ENCODE measurements at regions not wholly inside any gene's neighbourhood (a gene's known extent, or its start where the extent isn't known, plus 50 kb on each side); places are given as distances from the start of the nearest gene placed in this dataset.

GRCh38 chr17:74015316-74015715, 188.2 kb upstream of the RPL38 start:
- 86 to 96% methylated on average over 5 of the region's 5 CpGs for WGBS, 2 donors

GRCh38 chr17:74015990-74016389, 187.5 kb upstream of the RPL38 start:
- Histone ChIP-seq H3K27ac (no peak overlapping the region), H3K36me3 (no peaks in the 10 kb centered on the region), H3K4me3 (no peak overlapping the region), H3K4me1 (no peaks in the 10 kb centered on the region), H3K27me3 (peaks cover 0 to 49% (median 23%) of the 10 kb centered on the region in 7 donors), H3K9me3 (peaks cover 0 to 8% (median 0%) of the 10 kb centered on the region in 11 donors)
- 63 to 67% methylated on average over 12 of the region's 12 CpGs for WGBS, 2 donors
- no peak for TF ChIP-seq CTCF (IDR thresholded peaks at IDR 0.05)
- ATAC-seq, result no peak
- DNase-seq, result no peak
- intact Hi-C loops (cut with DNase I), result no loop called here

More at GRCh38 chr17:74015316-74015715, 188.2 kb upstream of the RPL38 start:
- H3K27ac ChIP-seq, result no peak overlapping the region
- peaks cover 0 to 49% (median 23%) of the 10 kb centered on the region in 7 donors for H3K27me3 ChIP-seq
- H3K4me3 ChIP-seq, result no peak overlapping the region
- TF ChIP-seq CTCF (IDR thresholded peaks at IDR 0.05), result no peak
- no peaks in the 10 kb centered on the region for H3K36me3 ChIP-seq
- peaks cover 0 to 8% (median 0%) of the 10 kb centered on the region in 11 donors for H3K9me3 ChIP-seq
- H3K4me1 ChIP-seq, result no peaks in the 10 kb centered on the region
- intact Hi-C loops (cut with DNase I), result no loop called here
- DNase-seq (no peak), ATAC-seq (no peak)

- intact Hi-C loops (cut with DNase I), result no loop called here
- ATAC-seq (no peak), DNase-seq (no peak)
- Histone ChIP-seq H3K9me3 (peaks cover 0 to 8% (median 0%) of the 10 kb centered on the region in 11 donors), H3K4me3 (no peak overlapping the region), H3K27ac (no peak overlapping the region), H3K4me1 (no peaks in the 10 kb centered on the region), H3K27me3 (peaks cover 0 to 49% (median 23%) of the 10 kb centered on the region in 7 donors), H3K36me3 (no peaks in the 10 kb centered on the region)
- no peak for TF ChIP-seq CTCF (IDR thresholded peaks at IDR 0.05)
- 60 to 68% methylated on average over 8 of the region's 8 CpGs for WGBS, 2 donors
Observed at GRCh38 chr17:74016461-74016860, 187.0 kb upstream of the RPL38 start.

GRCh38 chr17:74017466-74017865, 186.0 kb upstream of the RPL38 start:
- H3K9me3 ChIP-seq, result peaks cover 0 to 8% (median 0%) of the 10 kb centered on the region in 11 donors

More at GRCh38 chr17:74017466-74017865, 186.0 kb upstream of the RPL38 start:
- DNase-seq, result no peak
- no peak overlapping the region for H3K27ac ChIP-seq
- no peak overlapping the region for H3K4me3 ChIP-seq
- no peaks in the 10 kb centered on the region for H3K4me1 ChIP-seq
- H3K36me3 ChIP-seq, result no peaks in the 10 kb centered on the region
- no peak for TF ChIP-seq CTCF (IDR thresholded peaks at IDR 0.05)
- H3K27me3 ChIP-seq, result peaks cover 0 to 39% (median 16%) of the 10 kb centered on the region in 7 donors
- intact Hi-C loops (cut with DNase I), result no loop called here
- no peak for ATAC-seq
- 77 to 83% methylated on average over 8 of the region's 8 CpGs for WGBS, 2 donors
